Naive B cell (primary cell): ENCODE measurements at regions not wholly inside any gene's neighbourhood (a gene's known extent, or its start where the extent isn't known, plus 50 kb on each side); places are given as distances from the start of the nearest gene placed in this dataset.
A peak's percentile ranks its signal among the peaks of the same experiment; 100 is the strongest.
"Not testable (repeated sequence)": the region's sequence is repeated elsewhere in the genome, so short reads cannot be mapped to it uniquely, and the experiment has no call there.

Experiments used
- ATAC-seq, 2 donors: fragments of 150-1000 bp; cut with Tn5 transposase; 2 replicates each; pipeline ENCODE4 v1.10.0; 2021; ENCODE audit warnings: low read depth in 2 of 2, mild to moderate bottlenecking in 2 of 2, moderate library complexity in 2 of 2
- DNase-seq: peaks from one replicate; pipeline ENCODE4 v3.0.0; 2022
- H3K27ac Mint-ChIP-seq, 6 donors: one replicate each; pipeline ENCODE4 v1.8.0; 2020 to 2022; ENCODE audit warnings: mild to moderate bottlenecking in 6 of 6, mixed read lengths in 6 of 6, moderate library complexity in 5 of 6, inconsistent platforms in 2 of 6
- H3K27me3 Mint-ChIP-seq, 3 donors: one replicate each; pipeline ENCODE4 v1.8.0; 2021 to 2022; ENCODE audit warnings: mixed read lengths in 3 of 3, mild to moderate bottlenecking in 1 of 3
- H3K36me3 Mint-ChIP-seq, 2 donors: one replicate each; pipeline ENCODE4 v1.8.0; 2020 to 2022; ENCODE audit warnings: mixed read lengths in 2 of 2, inconsistent platforms in 1 of 2, mild to moderate bottlenecking in 1 of 2
- H3K4me1 Mint-ChIP-seq, 3 donors: one replicate each; pipeline ENCODE4 v1.8.0; 2020 to 2022; ENCODE audit warnings: mixed read lengths in 3 of 3, inconsistent platforms in 1 of 3, mild to moderate bottlenecking in 1 of 3, moderate library complexity in 1 of 3
- H3K4me3 Mint-ChIP-seq, 8 donors: one replicate each; pipeline ENCODE4 v1.8.0; 2020 to 2022; ENCODE audit warnings: mild to moderate bottlenecking in 8 of 8, mixed read lengths in 8 of 8, moderate library complexity in 8 of 8, inconsistent platforms in 2 of 8
- H3K9me3 Mint-ChIP-seq, 7 donors: one replicate each; pipeline ENCODE4 v1.8.0; 2020 to 2022; ENCODE audit warnings: mixed read lengths in 7 of 7, mild to moderate bottlenecking in 5 of 7, inconsistent platforms in 2 of 7, moderate library complexity in 1 of 7

- Mint-ChIP-seq H3K9me3 (peaks cover 0 to 11% (median 3%) of the 10 kb centered on the region in 7 donors), H3K36me3 (no peaks in the 10 kb centered on the region), H3K4me1 (no peaks in the 10 kb centered on the region), H3K27ac (no peak overlapping the region), H3K4me3 (no peak overlapping the region), H3K27me3 (peaks cover 0 to 4% (median 0%) of the 10 kb centered on the region in 3 donors)
- DNase-seq (no peak), ATAC-seq (no peak)
Observed at GRCh38 chr3:3383461-3383860, 204.0 kb upstream of the CRBN start.

GRCh38 chr3:3372210-3372777 is 192.8 kb upstream of the CRBN start:
- Mint-ChIP-seq H3K4me3 (no peak overlapping the region), H3K4me1 (no peaks in the 10 kb centered on the region), H3K27ac (no peak overlapping the region), H3K27me3 (peaks cover 0 to 1% (median 0%) of the 10 kb centered on the region in 3 donors), H3K36me3 (peaks cover 6 to 8% of the 10 kb centered on the region in 2 donors), H3K9me3 (peaks cover 7 to 29% (median 13%) of the 10 kb centered on the region in 7 donors)
- no peak for ATAC-seq
- DNase-seq = no peak

GRCh38 chr3:3368306-3368705 is 188.8 kb upstream of the CRBN start:
- DNase-seq (no peak), ATAC-seq (no peak)
- Mint-ChIP-seq H3K4me1 (no peaks in the 10 kb centered on the region), H3K36me3 (no peaks in the 10 kb centered on the region), H3K4me3 (no peak overlapping the region), H3K27ac (no peak overlapping the region), H3K9me3 (peaks cover 0 to 6% (median 0%) of the 10 kb centered on the region in 7 donors), H3K27me3 (no peaks in the 10 kb centered on the region)

- no peak overlapping the region for H3K27ac Mint-ChIP-seq
- DNase-seq (no peak), ATAC-seq (no peak)
- peaks cover 0 to 5% (median 0%) of the 10 kb centered on the region in 7 donors for H3K9me3 Mint-ChIP-seq
- no peak overlapping the region for H3K4me3 Mint-ChIP-seq
- no peaks in the 10 kb centered on the region for H3K4me1 Mint-ChIP-seq
- H3K27me3 Mint-ChIP-seq = no peaks in the 10 kb centered on the region
- no peaks in the 10 kb centered on the region for H3K36me3 Mint-ChIP-seq
Observed at GRCh38 chr3:3366386-3366785, 186.9 kb upstream of the CRBN start.

- H3K4me3 Mint-ChIP-seq = no peak overlapping the region
Observed at GRCh38 chr3:3365716-3366115, 186.2 kb upstream of the CRBN start.

GRCh38 chr3:3356846-3357245 is 177.4 kb upstream of the CRBN start:
- ATAC-seq (no peak), DNase-seq (no peak)
- Mint-ChIP-seq H3K36me3 (no peaks in the 10 kb centered on the region), H3K4me1 (no peaks in the 10 kb centered on the region), H3K27me3 (peaks cover 0 to 3% (median 0%) of the 10 kb centered on the region in 3 donors), H3K9me3 (peaks cover 0 to 4% (median 0%) of the 10 kb centered on the region in 7 donors), H3K27ac (no peak overlapping the region), H3K4me3 (no peak overlapping the region)

More at GRCh38 chr3:3365716-3366115, 186.2 kb upstream of the CRBN start:
- DNase-seq = no peak
- H3K36me3 Mint-ChIP-seq = no peaks in the 10 kb centered on the region
- H3K27me3 Mint-ChIP-seq = peaks cover 0 to 3% (median 0%) of the 10 kb centered on the region in 3 donors
- H3K27ac Mint-ChIP-seq = no peak overlapping the region
- H3K4me1 Mint-ChIP-seq = no peaks in the 10 kb centered on the region
- H3K9me3 Mint-ChIP-seq = peaks cover 0 to 5% (median 0%) of the 10 kb centered on the region in 7 donors
- no peak for ATAC-seq

GRCh38 chr3:3355442-3355841 is 176.0 kb upstream of the CRBN start:
- Mint-ChIP-seq H3K4me3 (no peak overlapping the region), H3K9me3 (peaks cover 0 to 4% (median 0%) of the 10 kb centered on the region in 7 donors), H3K36me3 (no peaks in the 10 kb centered on the region), H3K27me3 (no peaks in the 10 kb centered on the region), H3K27ac (no peak overlapping the region), H3K4me1 (no peaks in the 10 kb centered on the region)
- ATAC-seq (no peak), DNase-seq (no peak)

GRCh38 chr3:3353153-3353552 is 173.7 kb upstream of the CRBN start:
- H3K27ac Mint-ChIP-seq = no peak overlapping the region

GRCh38 chr3:3351226-3351625 is 171.7 kb upstream of the CRBN start:
- Mint-ChIP-seq H3K27ac (no peak overlapping the region), H3K27me3 (no peaks in the 10 kb centered on the region), H3K36me3 (no peaks in the 10 kb centered on the region), H3K4me1 (no peaks in the 10 kb centered on the region), H3K9me3 (peaks cover 0 to 8% (median 0%) of the 10 kb centered on the region in 7 donors), H3K4me3 (no peak overlapping the region)
- no peak for ATAC-seq
- DNase-seq = no peak

More at GRCh38 chr3:3353153-3353552, 173.7 kb upstream of the CRBN start:
- Mint-ChIP-seq H3K4me1 (no peaks in the 10 kb centered on the region), H3K9me3 (peaks cover 0 to 8% (median 0%) of the 10 kb centered on the region in 7 donors), H3K36me3 (no peaks in the 10 kb centered on the region), H3K27me3 (no peaks in the 10 kb centered on the region), H3K4me3 (no peak overlapping the region)
- ATAC-seq (no peak), DNase-seq (no peak)

GRCh38 chr3:3347056-3347455 is 167.6 kb upstream of the CRBN start:
- not testable (repeated sequence) for ATAC-seq, DNase-seq, H3K27me3 Mint-ChIP-seq, H3K36me3 Mint-ChIP-seq, H3K4me1 Mint-ChIP-seq, H3K9me3 Mint-ChIP-seq, H3K4me3 Mint-ChIP-seq
- peak overlapping the region in 1 of 6 donors; percentile 0 for H3K27ac Mint-ChIP-seq

GRCh38 chr3:3346556-3346955 is 167.1 kb upstream of the CRBN start:
- H3K36me3 Mint-ChIP-seq = no peaks in the 10 kb centered on the region
- H3K4me3 Mint-ChIP-seq = no peak overlapping the region
- H3K27ac Mint-ChIP-seq = no peak overlapping the region
- peaks cover 0 to 4% (median 0%) of the 10 kb centered on the region in 7 donors for H3K9me3 Mint-ChIP-seq
- peaks cover 0 to 8% (median 7%) of the 10 kb centered on the region in 3 donors for H3K27me3 Mint-ChIP-seq
- no peaks in the 10 kb centered on the region for H3K4me1 Mint-ChIP-seq
- ATAC-seq (no peak), DNase-seq (no peak)

- Mint-ChIP-seq H3K27me3 (peaks cover 0 to 8% (median 7%) of the 10 kb centered on the region in 3 donors), H3K4me3 (no peak overlapping the region), H3K9me3 (no peaks in the 10 kb centered on the region), H3K4me1 (no peaks in the 10 kb centered on the region), H3K36me3 (no peaks in the 10 kb centered on the region), H3K27ac (no peak overlapping the region)
- ATAC-seq (no peak), DNase-seq (no peak)
Observed at GRCh38 chr3:3342141-3342540, 162.7 kb upstream of the CRBN start.

- no peaks in the 10 kb centered on the region for H3K4me1 Mint-ChIP-seq
- no peak overlapping the region for H3K4me3 Mint-ChIP-seq
- H3K36me3 Mint-ChIP-seq = no peaks in the 10 kb centered on the region
- ATAC-seq = no peak
- no peak for DNase-seq
- H3K27me3 Mint-ChIP-seq = peaks cover 0 to 8% (median 7%) of the 10 kb centered on the region in 3 donors
- H3K9me3 Mint-ChIP-seq = no peaks in the 10 kb centered on the region
- H3K27ac Mint-ChIP-seq = no peak overlapping the region
Observed at GRCh38 chr3:3340965-3341895, 161.7 kb upstream of the CRBN start.

GRCh38 chr3:3340526-3340925 is 161.0 kb upstream of the CRBN start:
- Mint-ChIP-seq H3K4me3 (no peak overlapping the region), H3K27ac (no peak overlapping the region), H3K4me1 (no peaks in the 10 kb centered on the region), H3K27me3 (peaks cover 0 to 8% (median 7%) of the 10 kb centered on the region in 3 donors), H3K9me3 (no peaks in the 10 kb centered on the region), H3K36me3 (no peaks in the 10 kb centered on the region)
- ATAC-seq = no peak
- no peak for DNase-seq
